WERI-Rb-1 (cell line): ENCODE measurements at regions not wholly inside any gene's neighbourhood (a gene's known extent, or its start where the extent isn't known, plus 50 kb on each side); places are given as distances from the start of the nearest gene placed in this dataset.
A peak's percentile ranks its signal among the peaks of the same experiment; 100 is the strongest.

Experiments
- DNase-seq: peaks from one replicate; pipeline ENCODE4 v3.0.0-alpha.2; 2020
- H3K27ac ChIP-seq: fragments of 250-450 bp; sonication (Bioruptor Pico); 2 replicates; pipeline ENCODE4 v1.5.1; 2020; ENCODE audit warnings: mild to moderate bottlenecking, moderate library complexity
- H3K27me3 ChIP-seq: fragments of 250-450 bp; sonication (Bioruptor Pico); 2 replicates; pipeline ENCODE4 v1.5.1; 2021; ENCODE audit warnings: mild to moderate bottlenecking, low read depth, moderate library complexity; ENCODE audit not compliant: insufficient read depth, severe bottlenecking
- H3K36me3 ChIP-seq: fragments of 250-450 bp; sonication (Bioruptor Pico); 2 replicates; pipeline ENCODE4 v1.5.1; 2020; ENCODE audit warnings: mild to moderate bottlenecking, moderate library complexity
- H3K4me3 ChIP-seq: 2 replicates; pipeline ENCODE4 v1.5.1; 2011; ENCODE audit warnings: low read depth, mild to moderate bottlenecking, control low read depth, low read length
- H3K9me3 ChIP-seq: fragments of 250-450 bp; sonication (Bioruptor Pico); 2 replicates; pipeline ENCODE4 v1.5.1; 2021; ENCODE audit warnings: mild to moderate bottlenecking, moderate library complexity; ENCODE audit not compliant: severe bottlenecking
- CTCF ChIP-seq: IDR thresholded peaks from 2 replicates; pipeline ENCODE4 v1.5.1; 2011; ENCODE audit warnings: low read depth, mild to moderate bottlenecking, control low read depth, inconsistent platforms, low read length

- Histone ChIP-seq H3K4me3 (no peak overlapping the region), H3K9me3 (peaks cover 5% of the 10 kb centered on the region), H3K36me3 (no peaks in the 10 kb centered on the region), H3K27me3 (peaks cover 100% of the 10 kb centered on the region), H3K27ac (no peak overlapping the region)
- peak; percentile 0 for DNase-seq
- TF ChIP-seq CTCF: no peak
Measured at GRCh38 chr13:111913761-111914140, 153.2 kb upstream of the SOX1 start.

GRCh38 chr13:111914241-111915103, 152.5 kb upstream of the SOX1 start:
- no peak overlapping the region for H3K4me3 ChIP-seq
- no peak for TF ChIP-seq CTCF
- no peak overlapping the region for H3K27ac ChIP-seq
- peak; percentile 1 for DNase-seq
- H3K9me3 ChIP-seq: peaks cover 5% of the 10 kb centered on the region
- H3K36me3 ChIP-seq: no peaks in the 10 kb centered on the region
- peaks cover 96% of the 10 kb centered on the region for H3K27me3 ChIP-seq

- DNase-seq: no peak
- Histone ChIP-seq H3K9me3 (peaks cover 5% of the 10 kb centered on the region), H3K27ac (no peak overlapping the region), H3K36me3 (no peaks in the 10 kb centered on the region), H3K27me3 (peaks cover 96% of the 10 kb centered on the region), H3K4me3 (no peak overlapping the region)
- TF ChIP-seq CTCF: no peak
Measured at GRCh38 chr13:111915104-111915551, 151.8 kb upstream of the SOX1 start.

GRCh38 chr13:111916201-111916600, 150.7 kb upstream of the SOX1 start:
- no peak for TF ChIP-seq CTCF
- H3K27me3 ChIP-seq: peaks cover 96% of the 10 kb centered on the region
- no peak for DNase-seq
- no peak overlapping the region for H3K27ac ChIP-seq
- H3K36me3 ChIP-seq: no peaks in the 10 kb centered on the region
- peaks cover 5% of the 10 kb centered on the region for H3K9me3 ChIP-seq
- no peak overlapping the region for H3K4me3 ChIP-seq

- Histone ChIP-seq H3K9me3 (peaks cover 5% of the 10 kb centered on the region), H3K27me3 (peaks cover 96% of the 10 kb centered on the region), H3K36me3 (no peaks in the 10 kb centered on the region), H3K4me3 (no peak overlapping the region), H3K27ac (no peak overlapping the region)
- no peak for DNase-seq
- TF ChIP-seq CTCF: no peak
Measured at GRCh38 chr13:111917086-111917485, 149.9 kb upstream of the SOX1 start.

GRCh38 chr13:111917901-111918300, 149.0 kb upstream of the SOX1 start:
- DNase-seq: no peak
- Histone ChIP-seq H3K9me3 (peaks cover 5% of the 10 kb centered on the region), H3K36me3 (no peaks in the 10 kb centered on the region), H3K4me3 (no peak overlapping the region), H3K27ac (no peak overlapping the region), H3K27me3 (peaks cover 96% of the 10 kb centered on the region)
- no peak for TF ChIP-seq CTCF
